ENCODE measurements at regions not wholly inside any gene's neighbourhood (a gene's known extent, or its start where the extent isn't known, plus 50 kb on each side); places are given as distances from the start of the nearest gene placed in this dataset.

GRCh38 chr16:7017006-7017662 is 315.5 kb upstream of the RBFOX1 start:
- H3K27ac Mint-ChIP-seq = no peak overlapping the region
- H3K36me3 Mint-ChIP-seq (ENCODE audit: low read depth) = no peaks in the 10 kb centered on the region
- H3K9me3 Mint-ChIP-seq = peaks cover 37% of the 10 kb centered on the region
- intact Hi-C loops (cut with micrococcal nuclease) = no loop called here
- no peak for DNase-seq (ENCODE audit: low spot score)
- H3K4me3 Mint-ChIP-seq = no peak overlapping the region
- H3K27me3 Mint-ChIP-seq (ENCODE audit: insufficient read depth) = no peaks in the 10 kb centered on the region
- no peaks in the 10 kb centered on the region for H3K4me1 Mint-ChIP-seq (ENCODE audit: low read depth)

- Mint-ChIP-seq H3K27ac (no peak overlapping the region), H3K4me1 (ENCODE audit: low read depth) (no peaks in the 10 kb centered on the region), H3K27me3 (ENCODE audit: insufficient read depth) (no peaks in the 10 kb centered on the region), H3K4me3 (no peak overlapping the region), H3K36me3 (ENCODE audit: low read depth) (no peaks in the 10 kb centered on the region), H3K9me3 (peaks cover 45% of the 10 kb centered on the region)
- intact Hi-C loops (cut with micrococcal nuclease) = no loop called here
- no peak for DNase-seq (ENCODE audit: low spot score)
Observed at GRCh38 chr16:7014756-7015155, 317.9 kb upstream of the RBFOX1 start.

- no peaks in the 10 kb centered on the region for H3K36me3 Mint-ChIP-seq (ENCODE audit: low read depth)
- no peak overlapping the region for H3K4me3 Mint-ChIP-seq
- no peak overlapping the region for H3K27ac Mint-ChIP-seq
- H3K27me3 Mint-ChIP-seq (ENCODE audit: insufficient read depth) = no peaks in the 10 kb centered on the region
- intact Hi-C loops (cut with micrococcal nuclease) = no loop called here
- no peak for DNase-seq (ENCODE audit: low spot score)
- no peaks in the 10 kb centered on the region for H3K4me1 Mint-ChIP-seq (ENCODE audit: low read depth)
- H3K9me3 Mint-ChIP-seq = peaks cover 45% of the 10 kb centered on the region
Observed at GRCh38 chr16:7013990-7014389, 318.7 kb upstream of the RBFOX1 start.

GRCh38 chr16:7004266-7004665 is 328.4 kb upstream of the RBFOX1 start:
- no peaks in the 10 kb centered on the region for H3K4me1 Mint-ChIP-seq (ENCODE audit: low read depth)
- H3K4me3 Mint-ChIP-seq = no peak overlapping the region
- H3K9me3 Mint-ChIP-seq = peaks cover 31% of the 10 kb centered on the region
- no peaks in the 10 kb centered on the region for H3K27me3 Mint-ChIP-seq (ENCODE audit: insufficient read depth)
- intact Hi-C loops (cut with micrococcal nuclease) = no loop called here
- no peak for DNase-seq (ENCODE audit: low spot score)
- no peaks in the 10 kb centered on the region for H3K36me3 Mint-ChIP-seq (ENCODE audit: low read depth)
- no peak overlapping the region for H3K27ac Mint-ChIP-seq

GRCh38 chr16:6993544-6993943 is 339.1 kb upstream of the RBFOX1 start:
- H3K36me3 Mint-ChIP-seq (ENCODE audit: low read depth) = no peaks in the 10 kb centered on the region
- H3K4me3 Mint-ChIP-seq = no peak overlapping the region
- H3K27ac Mint-ChIP-seq = no peak overlapping the region
- DNase-seq (ENCODE audit: low spot score) = no peak
- intact Hi-C loops (cut with micrococcal nuclease) = no loop called here
- H3K9me3 Mint-ChIP-seq = peaks cover 42% of the 10 kb centered on the region
- no peaks in the 10 kb centered on the region for H3K4me1 Mint-ChIP-seq (ENCODE audit: low read depth)
- no peaks in the 10 kb centered on the region for H3K27me3 Mint-ChIP-seq (ENCODE audit: insufficient read depth)

- Mint-ChIP-seq H3K4me1 (ENCODE audit: low read depth) (no peaks in the 10 kb centered on the region), H3K36me3 (ENCODE audit: low read depth) (no peaks in the 10 kb centered on the region), H3K27ac (no peak overlapping the region), H3K4me3 (no peak overlapping the region), H3K9me3 (peaks cover 29% of the 10 kb centered on the region), H3K27me3 (ENCODE audit: insufficient read depth) (no peaks in the 10 kb centered on the region)
- DNase-seq (ENCODE audit: low spot score) = no peak
- intact Hi-C loops (cut with micrococcal nuclease) = no loop called here
Observed at GRCh38 chr16:6988846-6989245, 343.8 kb upstream of the RBFOX1 start.

GRCh38 chr16:6977916-6978315 is 354.7 kb upstream of the RBFOX1 start:
- Mint-ChIP-seq H3K4me3 (no peak overlapping the region), H3K36me3 (ENCODE audit: low read depth) (no peaks in the 10 kb centered on the region), H3K27me3 (ENCODE audit: insufficient read depth) (no peaks in the 10 kb centered on the region), H3K9me3 (peaks cover 15% of the 10 kb centered on the region), H3K4me1 (ENCODE audit: low read depth) (no peaks in the 10 kb centered on the region), H3K27ac (no peak overlapping the region)
- intact Hi-C loops (cut with micrococcal nuclease) = no loop called here
- no peak for DNase-seq (ENCODE audit: low spot score)

GRCh38 chr16:6977291-6977690 is 355.4 kb upstream of the RBFOX1 start:
- no peaks in the 10 kb centered on the region for H3K27me3 Mint-ChIP-seq (ENCODE audit: insufficient read depth)
- H3K4me3 Mint-ChIP-seq = no peak overlapping the region

GRCh38 chr16:6976716-6977115 is 355.9 kb upstream of the RBFOX1 start:
- intact Hi-C loops (cut with micrococcal nuclease) = no loop called here
- DNase-seq (ENCODE audit: low spot score) = no peak
- Mint-ChIP-seq H3K9me3 (peaks cover 16% of the 10 kb centered on the region), H3K4me3 (no peak overlapping the region), H3K36me3 (ENCODE audit: low read depth) (no peaks in the 10 kb centered on the region), H3K27ac (no peak overlapping the region), H3K4me1 (ENCODE audit: low read depth) (no peaks in the 10 kb centered on the region), H3K27me3 (ENCODE audit: insufficient read depth) (no peaks in the 10 kb centered on the region)

More at GRCh38 chr16:6977291-6977690, 355.4 kb upstream of the RBFOX1 start:
- intact Hi-C loops (cut with micrococcal nuclease) = no loop called here
- Mint-ChIP-seq H3K4me1 (ENCODE audit: low read depth) (no peaks in the 10 kb centered on the region), H3K36me3 (ENCODE audit: low read depth) (no peaks in the 10 kb centered on the region), H3K27ac (no peak overlapping the region), H3K9me3 (peaks cover 17% of the 10 kb centered on the region)
- DNase-seq (ENCODE audit: low spot score) = no peak

- intact Hi-C loops (cut with micrococcal nuclease) = no loop called here
- Mint-ChIP-seq H3K9me3 (peaks cover 43% of the 10 kb centered on the region), H3K4me3 (no peak overlapping the region), H3K4me1 (ENCODE audit: low read depth) (no peaks in the 10 kb centered on the region), H3K27me3 (ENCODE audit: insufficient read depth) (no peaks in the 10 kb centered on the region), H3K27ac (no peak overlapping the region), H3K36me3 (ENCODE audit: low read depth) (no peaks in the 10 kb centered on the region)
- no peak for DNase-seq (ENCODE audit: low spot score)
Observed at GRCh38 chr16:6970171-6970857, 362.3 kb upstream of the RBFOX1 start.

- H3K4me3 Mint-ChIP-seq = no peak overlapping the region
- H3K4me1 Mint-ChIP-seq (ENCODE audit: low read depth) = no peaks in the 10 kb centered on the region
- intact Hi-C loops (cut with micrococcal nuclease) = no loop called here
- DNase-seq (ENCODE audit: low spot score) = no peak
- no peaks in the 10 kb centered on the region for H3K27me3 Mint-ChIP-seq (ENCODE audit: insufficient read depth)
- peaks cover 43% of the 10 kb centered on the region for H3K9me3 Mint-ChIP-seq
- no peaks in the 10 kb centered on the region for H3K36me3 Mint-ChIP-seq (ENCODE audit: low read depth)
- H3K27ac Mint-ChIP-seq = no peak overlapping the region
Observed at GRCh38 chr16:6969594-6969993, 363.1 kb upstream of the RBFOX1 start.

GRCh38 chr16:6967796-6968320 is 364.8 kb upstream of the RBFOX1 start:
- H3K27me3 Mint-ChIP-seq (ENCODE audit: insufficient read depth) = no peaks in the 10 kb centered on the region
- H3K4me1 Mint-ChIP-seq (ENCODE audit: low read depth) = no peaks in the 10 kb centered on the region
- no peak overlapping the region for H3K4me3 Mint-ChIP-seq
- H3K27ac Mint-ChIP-seq = no peak overlapping the region
- DNase-seq (ENCODE audit: low spot score) = no peak
- H3K36me3 Mint-ChIP-seq (ENCODE audit: low read depth) = no peaks in the 10 kb centered on the region
- intact Hi-C loops (cut with micrococcal nuclease) = no loop called here
- H3K9me3 Mint-ChIP-seq = peaks cover 43% of the 10 kb centered on the region

- no peaks in the 10 kb centered on the region for H3K27me3 Mint-ChIP-seq (ENCODE audit: insufficient read depth)
- no peak for DNase-seq (ENCODE audit: low spot score)
- H3K4me1 Mint-ChIP-seq (ENCODE audit: low read depth) = no peaks in the 10 kb centered on the region
- intact Hi-C loops (cut with micrococcal nuclease) = no loop called here
- peaks cover 36% of the 10 kb centered on the region for H3K9me3 Mint-ChIP-seq
- H3K27ac Mint-ChIP-seq = no peak overlapping the region
- no peaks in the 10 kb centered on the region for H3K36me3 Mint-ChIP-seq (ENCODE audit: low read depth)
- no peak overlapping the region for H3K4me3 Mint-ChIP-seq
Observed at GRCh38 chr16:6966925-6967324, 365.7 kb upstream of the RBFOX1 start.
